ENCODE measurements at regions not wholly inside any gene's neighbourhood (a gene's known extent, or its start where the extent isn't known, plus 50 kb on each side); places are given as distances from the start of the nearest gene placed in this dataset.
"Not testable (repeated sequence)": the region's sequence is repeated elsewhere in the genome, so short reads cannot be mapped to it uniquely, and the experiment has no call there.

GRCh38 chr9:27673641-27674040 lies 100.4 kb upstream of the C9orf72 start:
- DNase-seq (ENCODE audit: low read depth) = no peak

DNA sequence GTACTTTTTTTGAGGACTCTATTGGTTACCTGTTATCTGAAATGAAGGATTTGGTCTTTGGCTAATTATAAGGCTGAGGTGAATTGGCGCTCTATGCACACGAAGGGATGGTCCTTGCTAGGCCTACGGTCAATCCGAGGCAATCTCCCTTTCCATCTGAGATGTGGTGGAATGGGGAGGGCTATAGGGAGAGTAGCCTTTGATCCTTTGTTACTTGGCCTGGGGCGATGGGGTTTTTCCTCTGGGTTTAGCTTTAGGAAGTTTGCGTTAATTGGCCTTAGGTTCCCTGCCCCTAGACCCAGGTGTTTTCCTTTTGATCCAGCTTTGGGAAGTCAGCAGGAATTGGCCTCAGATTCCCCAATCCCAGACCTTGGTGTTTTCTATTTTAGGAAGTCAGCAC lies 102.1 kb upstream of the C9orf72 start:
- no peak for DNase-seq (ENCODE audit: low read depth)

DNA sequence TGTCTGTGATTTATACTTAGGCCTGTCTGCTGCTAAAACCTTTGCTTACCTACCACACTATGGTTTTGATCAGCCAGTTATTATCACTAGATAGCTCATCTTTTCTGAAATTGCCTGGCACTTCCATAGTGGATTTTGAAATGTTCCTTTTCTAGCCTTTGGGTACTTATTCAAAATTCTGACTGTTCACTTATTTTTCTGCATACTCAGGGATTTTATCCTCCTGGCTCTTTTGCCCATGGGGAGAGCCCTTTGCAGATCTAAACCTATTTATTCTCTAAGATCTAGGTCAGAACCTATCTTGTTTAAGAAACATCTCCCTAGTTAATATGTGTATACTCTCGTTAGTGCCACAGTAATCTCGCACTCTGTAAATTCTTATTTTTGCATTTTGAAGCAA lies 103.5 kb upstream of the C9orf72 start:
- no peak for DNase-seq (ENCODE audit: low read depth)

GRCh38 chr9:27679338-27679737 lies 106.1 kb upstream of the C9orf72 start:
- DNase-seq (ENCODE audit: low read depth) = no peak

- no peak for DNase-seq (ENCODE audit: low read depth)
Measured at GRCh38 chr9:27683181-27683580, 109.9 kb upstream of the C9orf72 start.

DNA sequence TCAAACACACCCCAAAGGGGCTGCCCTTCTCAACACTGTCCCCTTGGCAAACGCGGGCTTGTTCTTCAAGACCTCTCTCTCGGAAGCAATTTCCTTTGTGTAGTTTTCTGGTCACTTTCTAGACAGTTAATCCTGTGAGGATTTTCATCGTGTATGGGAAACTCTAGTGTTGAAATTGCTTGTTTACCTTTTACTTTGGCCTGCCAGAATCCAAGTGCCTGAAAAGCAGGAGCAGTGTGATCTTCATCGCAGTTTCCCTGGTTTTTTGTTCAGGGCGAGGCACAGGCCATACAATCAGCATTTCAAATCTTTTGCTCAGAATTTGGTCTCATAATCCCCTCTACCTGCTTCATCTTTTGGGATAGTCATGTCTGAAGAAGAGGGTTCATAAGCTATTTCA lies 115.7 kb upstream of the C9orf72 start:
- no peak for DNase-seq (ENCODE audit: low read depth)

DNA sequence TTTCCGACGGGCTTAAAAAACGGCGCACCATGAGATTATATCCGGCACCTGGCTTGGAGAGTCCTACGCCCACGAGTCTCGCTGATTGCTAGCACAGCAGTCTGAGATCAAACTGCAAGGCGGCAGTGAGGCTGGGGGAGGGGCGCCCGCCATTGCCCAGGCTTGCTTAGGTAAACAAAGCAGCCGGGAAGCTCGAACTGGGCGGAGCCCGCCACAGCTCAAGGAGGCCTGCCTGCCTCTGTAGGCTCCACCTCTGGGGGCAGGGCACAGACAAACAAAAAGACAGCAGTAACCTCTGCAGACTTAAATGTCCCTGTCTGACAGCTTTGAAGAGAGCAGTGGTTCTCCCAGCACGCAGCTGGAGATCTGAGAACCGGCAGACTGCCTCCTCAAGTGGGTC lies 117.5 kb upstream of the C9orf72 start:
- not testable (repeated sequence) for DNase-seq (ENCODE audit: low read depth)

GRCh38 chr9:27699621-27700020 lies 126.3 kb upstream of the C9orf72 start:
- DNase-seq (ENCODE audit: low read depth) = no peak

DNA sequence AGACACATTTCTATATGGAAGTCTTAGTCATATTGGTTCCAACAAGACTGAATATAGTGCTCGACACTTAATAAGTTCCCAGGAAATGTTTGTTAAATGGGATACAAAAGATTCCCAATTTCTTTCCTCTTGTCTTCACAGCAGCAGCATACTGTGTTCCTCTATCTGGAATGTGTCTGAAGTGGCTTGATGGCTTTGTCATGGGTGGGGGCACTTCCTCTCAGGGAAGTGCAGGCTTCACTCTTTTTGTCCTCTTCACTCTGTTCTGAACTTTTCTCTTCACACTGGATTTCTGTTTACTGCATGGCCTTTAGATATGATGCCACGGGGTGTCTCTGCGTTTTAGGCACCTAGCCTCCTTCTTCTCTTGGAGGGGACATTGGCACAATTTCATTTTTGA lies 127.7 kb upstream of the C9orf72 start:
- DNase-seq (ENCODE audit: low read depth) = no peak

DNA sequence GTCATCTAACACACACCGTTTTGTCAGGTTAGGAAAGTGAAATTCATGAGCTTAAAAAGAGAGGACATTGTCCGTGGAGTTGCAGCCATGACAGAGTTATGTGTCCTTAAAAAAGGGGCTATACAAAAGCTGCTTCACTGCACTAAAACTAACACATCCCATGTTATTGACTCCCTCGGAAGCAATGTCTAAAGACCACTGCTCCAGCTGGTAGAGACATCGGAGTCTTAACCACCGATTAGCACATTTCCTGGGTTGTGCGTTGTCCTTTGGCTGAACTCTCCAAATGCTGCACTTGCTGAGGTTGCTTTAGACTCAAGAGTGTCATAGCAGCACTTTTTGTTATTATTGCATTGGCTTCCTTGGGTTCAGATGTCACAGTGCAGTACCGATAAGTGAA lies 128.3 kb upstream of the C9orf72 start:
- DNase-seq (ENCODE audit: low read depth) = no peak

GRCh38 chr9:27703216-27703980 lies 130.1 kb upstream of the C9orf72 start:
- DNase-seq (ENCODE audit: low read depth) = no peak

GRCh38 chr9:27711241-27711640 lies 138.0 kb upstream of the C9orf72 start:
- no peak for DNase-seq (ENCODE audit: low read depth)

- no peak for DNase-seq (ENCODE audit: low read depth)
Measured at GRCh38 chr9:27712806-27713205, 139.5 kb upstream of the C9orf72 start.

GRCh38 chr9:27714388-27714787 lies 141.1 kb upstream of the C9orf72 start:
- no peak for DNase-seq (ENCODE audit: low read depth)

GRCh38 chr9:27715651-27716050 lies 142.4 kb upstream of the C9orf72 start:
- no peak for DNase-seq (ENCODE audit: low read depth)

DNA sequence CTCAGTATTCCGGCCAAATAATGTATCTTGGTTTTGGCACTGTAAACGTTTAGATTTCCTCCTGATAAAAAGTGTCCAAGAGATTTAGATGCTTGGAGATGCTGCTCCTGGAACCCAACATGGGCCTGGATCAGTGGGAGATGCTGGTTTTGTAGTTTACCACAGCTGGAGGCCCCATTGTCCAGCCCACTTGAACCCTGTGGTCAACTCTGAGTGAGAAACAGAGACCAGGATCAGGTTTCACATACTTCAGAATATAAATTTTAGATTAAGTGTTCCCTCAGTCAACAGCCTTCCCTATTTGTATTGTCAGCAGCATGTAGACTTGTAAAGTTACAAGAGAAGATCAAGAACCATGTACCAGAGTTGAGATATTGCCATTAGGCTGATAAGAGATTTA lies 144.7 kb upstream of the C9orf72 start:
- no peak for DNase-seq (ENCODE audit: low read depth)

DNA sequence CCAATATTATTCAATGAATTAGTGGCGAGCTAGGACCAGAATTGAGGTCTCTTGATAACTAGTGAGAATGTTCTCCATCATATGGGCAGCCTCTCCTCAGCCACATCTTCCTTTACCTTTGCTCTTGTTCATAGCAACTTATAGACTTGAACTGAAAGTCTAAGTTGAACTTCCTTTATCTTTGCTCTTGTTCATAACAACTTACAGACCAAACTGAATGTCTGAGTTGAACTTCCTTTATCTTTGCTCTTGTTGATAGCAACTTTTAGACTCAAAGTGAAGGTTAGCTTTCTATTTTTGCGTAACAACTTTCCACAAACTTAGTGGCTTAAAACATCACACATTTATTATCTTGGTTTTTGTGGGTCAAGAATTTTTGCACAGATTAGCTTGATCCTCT lies 146.4 kb upstream of the C9orf72 start:
- DNase-seq (ENCODE audit: low read depth) = no peak

- DNase-seq (ENCODE audit: low read depth) = no peak
Measured at GRCh38 chr9:27722866-27723265, 149.6 kb upstream of the C9orf72 start.

GRCh38 chr9:27726244-27727081 lies 153.2 kb upstream of the C9orf72 start:
- peak; percentile 38 for DNase-seq (ENCODE audit: low read depth)

GRCh38 chr9:27732494-27732893 lies 159.2 kb upstream of the C9orf72 start:
- no peak for DNase-seq (ENCODE audit: low read depth)

GRCh38 chr9:27743490-27743889 lies 170.2 kb upstream of the C9orf72 start:
- no peak for DNase-seq (ENCODE audit: low read depth)

- no peak for DNase-seq (ENCODE audit: low read depth)
Measured at GRCh38 chr9:27747450-27747849, 174.2 kb upstream of the C9orf72 start.

GRCh38 chr9:27749838-27750237 lies 176.6 kb upstream of the C9orf72 start:
- DNase-seq (ENCODE audit: low read depth) = no peak

GRCh38 chr9:27750566-27750965 lies 177.3 kb upstream of the C9orf72 start:
- no peak for DNase-seq (ENCODE audit: low read depth)
